ENCODE measurements at regions not wholly inside any gene's neighbourhood (a gene's known extent, or its start where the extent isn't known, plus 50 kb on each side); places are given as distances from the start of the nearest gene placed in this dataset.

DNA sequence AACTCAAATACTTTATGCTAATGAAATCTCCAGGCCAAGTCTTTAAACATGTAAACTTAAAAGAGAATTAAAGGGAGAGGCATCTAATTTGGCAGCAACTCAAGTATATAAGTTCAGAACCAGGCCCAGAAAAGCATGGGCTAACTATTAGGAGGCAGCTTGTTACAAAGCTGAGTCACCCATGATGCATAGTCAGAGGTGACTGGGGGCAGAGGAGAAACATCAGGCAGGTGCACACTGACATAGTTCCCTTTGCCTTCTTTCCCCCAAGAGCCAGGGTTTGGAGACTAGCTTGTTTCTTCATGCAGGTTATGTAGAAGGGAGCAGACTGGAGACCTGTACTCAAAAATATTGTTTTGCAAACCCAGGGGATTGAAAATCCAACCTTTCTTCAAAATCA is 619.0 kb downstream of the SOX6 start:
- TF ChIP-seq, protein P1, sequence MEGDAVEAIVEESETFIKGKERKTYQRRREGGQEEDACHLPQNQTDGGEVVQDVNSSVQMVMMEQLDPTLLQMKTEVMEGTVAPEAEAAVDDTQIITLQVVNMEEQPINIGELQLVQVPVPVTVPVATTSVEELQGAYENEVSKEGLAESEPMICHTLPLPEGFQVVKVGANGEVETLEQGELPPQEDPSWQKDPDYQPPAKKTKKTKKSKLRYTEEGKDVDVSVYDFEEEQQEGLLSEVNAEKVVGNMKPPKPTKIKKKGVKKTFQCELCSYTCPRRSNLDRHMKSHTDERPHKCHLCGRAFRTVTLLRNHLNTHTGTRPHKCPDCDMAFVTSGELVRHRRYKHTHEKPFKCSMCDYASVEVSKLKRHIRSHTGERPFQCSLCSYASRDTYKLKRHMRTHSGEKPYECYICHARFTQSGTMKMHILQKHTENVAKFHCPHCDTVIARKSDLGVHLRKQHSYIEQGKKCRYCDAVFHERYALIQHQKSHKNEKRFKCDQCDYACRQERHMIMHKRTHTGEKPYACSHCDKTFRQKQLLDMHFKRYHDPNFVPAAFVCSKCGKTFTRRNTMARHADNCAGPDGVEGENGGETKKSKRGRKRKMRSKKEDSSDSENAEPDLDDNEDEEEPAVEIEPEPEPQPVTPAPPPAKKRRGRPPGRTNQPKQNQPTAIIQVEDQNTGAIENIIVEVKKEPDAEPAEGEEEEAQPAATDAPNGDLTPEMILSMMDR (IDR thresholded peaks at IDR 0.05), result no peak
- TF ChIP-seq POLR2A (IDR thresholded peaks at IDR 0.05), result no peak
